H9 (cell line): ENCODE measurements at regions not wholly inside any gene's neighbourhood (a gene's known extent, or its start where the extent isn't known, plus 50 kb on each side); places are given as distances from the start of the nearest gene placed in this dataset.

Source experiments
- DNase-seq: peaks from one replicate; pipeline ENCODE4 v3.0.0-alpha.2; 2017
- H2AFZ ChIP-seq: one replicate; pipeline ENCODE4 v1.6.1; 2013; ENCODE audit warnings: mild to moderate bottlenecking, low read length, control low read depth, moderate library complexity
- H2AK5ac ChIP-seq: 2 replicates; pipeline ENCODE4 v1.6.1; 2013; ENCODE audit warnings: low read length, control low read depth, mixed read lengths; ENCODE audit not compliant: insufficient read length
- H2BK120ac ChIP-seq: one replicate; pipeline ENCODE4 v1.6.1; 2013; ENCODE audit warnings: low read depth, mild to moderate bottlenecking, low read length, control low read depth, inconsistent platforms; ENCODE audit not compliant: poor library complexity, severe bottlenecking
- H2BK12ac ChIP-seq: 2 replicates; pipeline ENCODE4 v1.6.1; 2013; ENCODE audit warnings: low read length, control low read depth, mixed read lengths, low read depth; ENCODE audit not compliant: insufficient read length
- H2BK15ac ChIP-seq: 2 replicates; pipeline ENCODE4 v1.6.1; 2013; ENCODE audit warnings: low read depth, low read length, control low read depth
- H2BK20ac ChIP-seq: one replicate; pipeline ENCODE4 v1.6.1; 2013; ENCODE audit warnings: low read depth, mild to moderate bottlenecking, low read length, control low read depth, inconsistent platforms; ENCODE audit not compliant: poor library complexity, severe bottlenecking
- H2BK5ac ChIP-seq: 2 replicates; pipeline ENCODE4 v1.6.1; 2013; ENCODE audit warnings: low read length, control low read depth, mixed read lengths; ENCODE audit not compliant: insufficient read length
- H3K14ac ChIP-seq: 2 replicates; pipeline ENCODE4 v1.6.1; 2013; ENCODE audit warnings: low read length, control low read depth; ENCODE audit not compliant: insufficient read depth
- H3K18ac ChIP-seq: 2 replicates; pipeline ENCODE4 v1.6.1; 2013; ENCODE audit warnings: low read depth, mild to moderate bottlenecking, mixed read lengths, low read length, control low read depth; ENCODE audit not compliant: insufficient read length
- H3K23ac ChIP-seq: 2 replicates; pipeline ENCODE4 v1.6.1; 2013; ENCODE audit warnings: low read length, control low read depth, mixed read lengths, low read depth; ENCODE audit not compliant: insufficient read length
- H3K23me2 ChIP-seq: 2 replicates; pipeline ENCODE4 v1.6.1; 2013; ENCODE audit warnings: low read depth, mild to moderate bottlenecking, mixed read lengths, low read length, control low read depth; ENCODE audit not compliant: insufficient read length, poor library complexity, severe bottlenecking
- H3K27ac ChIP-seq: 2 replicates; pipeline ENCODE4 v1.5.1; 2013; ENCODE audit warnings: low read length, control low read depth, mixed read lengths, low read depth; ENCODE audit not compliant: insufficient read length
- H3K27me3 ChIP-seq: 2 replicates; pipeline ENCODE4 v1.6.1; 2013; ENCODE audit warnings: low read length, control low read depth, inconsistent platforms; ENCODE audit not compliant: insufficient read depth
- H3K4ac ChIP-seq: 2 replicates; pipeline ENCODE4 v1.6.1; 2013; ENCODE audit warnings: low read depth, mild to moderate bottlenecking, control low read depth, inconsistent platforms, low read length, moderate library complexity
- H3K4me1 ChIP-seq: 2 replicates; pipeline ENCODE4 v1.6.1; 2013; ENCODE audit warnings: low read length, control low read depth, inconsistent platforms; ENCODE audit not compliant: insufficient read depth
- H3K4me2 ChIP-seq: 2 replicates; pipeline ENCODE4 v1.6.1; 2013; ENCODE audit warnings: low read length, control low read depth, mixed read lengths; ENCODE audit not compliant: insufficient read length, insufficient read depth
- H3K56ac ChIP-seq: 2 replicates; pipeline ENCODE4 v1.6.1; 2013; ENCODE audit warnings: low read depth, mild to moderate bottlenecking, mixed read lengths, low read length, control low read depth; ENCODE audit not compliant: insufficient read length
- H3K79me1 ChIP-seq: 2 replicates; pipeline ENCODE4 v1.6.1; 2013; ENCODE audit warnings: low read depth, mild to moderate bottlenecking, moderate library complexity, low read length, control low read depth, inconsistent platforms; ENCODE audit not compliant: insufficient read depth, poor library complexity, severe bottlenecking
- H3K79me2 ChIP-seq: 2 replicates; pipeline ENCODE4 v1.6.1; 2013; ENCODE audit warnings: low read length, control low read depth, inconsistent platforms; ENCODE audit not compliant: insufficient read depth
- H3K9ac ChIP-seq: 2 replicates; pipeline ENCODE4 v1.6.1; 2013; ENCODE audit warnings: low read length, control low read depth, mixed read lengths; ENCODE audit not compliant: insufficient read length; ENCODE audit errors: extremely low read depth
- H3K9me3 ChIP-seq: one replicate; pipeline ENCODE4 v1.6.1; 2013; ENCODE audit warnings: low read depth, low read length, inconsistent platforms; ENCODE audit not compliant: control insufficient read depth
- H3T11ph ChIP-seq: one replicate; pipeline ENCODE4 v1.6.1; 2013; ENCODE audit warnings: mild to moderate bottlenecking, low read length, control low read depth, inconsistent platforms
- H4K20me1 ChIP-seq: one replicate; pipeline ENCODE4 v1.6.1; 2013; ENCODE audit not compliant: control insufficient read depth, insufficient read length, insufficient read depth
- H4K5ac ChIP-seq: 2 replicates; pipeline ENCODE4 v1.6.1; 2013; ENCODE audit warnings: low read depth, mild to moderate bottlenecking, mixed read lengths, low read length, control low read depth; ENCODE audit not compliant: insufficient read length
- H4K8ac ChIP-seq: replicated peaks from 2 replicates; pipeline ENCODE4 v1.6.1; 2013; ENCODE audit warnings: low read length, control low read depth, mixed read lengths, low read depth; ENCODE audit not compliant: insufficient read length
- H4K91ac ChIP-seq: 2 replicates; pipeline ENCODE4 v1.6.1; 2013; ENCODE audit warnings: low read depth, mild to moderate bottlenecking, moderate library complexity, mixed read lengths, low read length, control low read depth; ENCODE audit not compliant: insufficient read length
- H3K27ac Mint-ChIP-seq, 3 experiments: 2 replicates in 2 of 3; 3 replicates in 1 of 3; pipeline ENCODE4 v1.8.0; 2020 to 2021; ENCODE audit warnings: mixed read lengths in 3 of 3, mild to moderate bottlenecking in 1 of 3, moderate library complexity in 1 of 3
- H3K27me3 Mint-ChIP-seq: 2 replicates; pipeline ENCODE4 v1.8.0; 2021; ENCODE audit warnings: low read depth, mild to moderate bottlenecking, moderate library complexity, mixed read lengths
- H3K36me3 Mint-ChIP-seq, 3 experiments: 2 replicates in 2 of 3; 3 replicates in 1 of 3; pipeline ENCODE4 v1.8.0; 2020 to 2021; ENCODE audit warnings: low read depth in 3 of 3, mixed read lengths in 3 of 3; ENCODE audit not compliant: insufficient read depth in 1 of 3
- H3K4me1 Mint-ChIP-seq, 2 experiments: 2 replicates each; pipeline ENCODE4 v1.8.0; 2020; ENCODE audit warnings: mixed read lengths in 2 of 2
- H3K4me3 Mint-ChIP-seq, 2 experiments: 2 replicates in 1 of 2; 3 replicates in 1 of 2; pipeline ENCODE4 v1.8.0; 2020 to 2021; ENCODE audit warnings: mild to moderate bottlenecking in 2 of 2, mixed read lengths in 2 of 2, moderate library complexity in 1 of 2
- H3K9me3 Mint-ChIP-seq, 2 experiments: 2 replicates in 1 of 2; 3 replicates in 1 of 2; pipeline ENCODE4 v1.8.0; 2020; ENCODE audit warnings: mild to moderate bottlenecking in 2 of 2, mixed read lengths in 2 of 2, moderate library complexity in 1 of 2
- WGBS: extraction: QIAGEN DNeasy Blood & Tissue Kit; methylation state at CpG from one replicate; pipeline ENCODE4 v1.1.7; 2013; ENCODE audit warnings: missing lambda C conversion rate, low lambda C conversion rate, mixed read lengths; ENCODE audit not compliant: insufficient read length; ENCODE audit errors: extremely low coverage; 5-methylcytosine and 5-hydroxymethylcytosine counted together
- TF ChIP-seq, protein P1 (sequence below): fragments of 200-600 bp; sonication (generic); conservative IDR thresholded peaks from 3 replicates; pipeline ENCODE4 v1.8.0; 2021; ENCODE audit warnings: antibody characterized with exemption, mild to moderate bottlenecking

DNA sequence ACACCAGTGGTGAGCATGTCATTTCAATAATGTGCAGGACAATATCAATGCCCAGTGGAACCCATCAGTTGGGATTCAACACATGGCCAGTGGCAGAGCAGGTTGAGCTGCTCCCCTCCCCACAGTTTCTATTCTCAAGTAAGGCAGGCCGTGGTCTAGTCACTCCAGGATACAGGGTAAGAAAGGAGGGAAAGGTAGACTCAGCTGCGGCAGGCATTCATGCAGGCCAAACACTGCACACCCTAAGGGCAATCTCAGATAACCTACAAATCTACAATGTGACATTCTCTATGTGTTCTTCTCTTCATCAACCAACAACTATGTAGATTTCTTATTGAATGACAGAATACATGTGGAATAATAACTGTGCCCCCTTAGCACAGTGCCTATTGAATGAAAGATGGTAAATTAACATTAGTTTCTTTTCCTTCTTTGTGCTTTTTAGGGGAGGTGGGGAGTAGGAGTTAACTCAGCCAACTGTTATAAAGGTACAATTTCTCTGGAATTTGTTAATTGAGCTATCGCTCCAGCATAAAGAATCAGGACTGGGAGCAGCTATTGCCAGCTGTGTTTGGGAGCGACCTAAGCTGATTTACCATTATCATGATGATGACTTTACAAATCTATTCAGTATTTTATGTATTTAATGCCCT, 89.7 kb downstream of the FAM50B start:
- Histone ChIP-seq H4K8ac (no peak overlapping the region), H2AK5ac (no peak overlapping the region), H2BK20ac (no peak overlapping the region), H3K9ac (no peak overlapping the region), H3K23me2 (no peaks in the 10 kb centered on the region), H2BK120ac (no peak overlapping the region), H3K9me3 (no peaks in the 10 kb centered on the region), H3K4ac (no peak overlapping the region), H4K5ac (no peak overlapping the region), H4K20me1 (no peaks in the 10 kb centered on the region), H2BK5ac (no peak overlapping the region), H3K14ac (no peak overlapping the region), H3K4me2 (no peak overlapping the region), H3K4me1 (no peaks in the 10 kb centered on the region), H3K56ac (no peak overlapping the region), H2AFZ (no peak overlapping the region), H3K23ac (no peak overlapping the region), H2BK15ac (no peak overlapping the region), H3K18ac (no peak overlapping the region), H2BK12ac (no peak overlapping the region), H4K91ac (no peak overlapping the region), H3K27ac (no peak overlapping the region), H3K27me3 (no peaks in the 10 kb centered on the region), H3T11ph (no peak overlapping the region), H3K79me2 (no peaks in the 10 kb centered on the region), H3K79me1 (no peaks in the 10 kb centered on the region)
- Mint-ChIP-seq H3K4me3 (no peak overlapping the region), H3K27ac (no peak overlapping the region), H3K4me1 (peaks cover 10 to 11% of the 10 kb centered on the region in 2 experiments), H3K36me3 (no peaks in the 10 kb centered on the region), H3K9me3 (no peaks in the 10 kb centered on the region), H3K27me3 (no peaks in the 10 kb centered on the region)
- WGBS: no CpG with 5 or more reads among the region's 4 CpGs
- TF ChIP-seq, protein P1, sequence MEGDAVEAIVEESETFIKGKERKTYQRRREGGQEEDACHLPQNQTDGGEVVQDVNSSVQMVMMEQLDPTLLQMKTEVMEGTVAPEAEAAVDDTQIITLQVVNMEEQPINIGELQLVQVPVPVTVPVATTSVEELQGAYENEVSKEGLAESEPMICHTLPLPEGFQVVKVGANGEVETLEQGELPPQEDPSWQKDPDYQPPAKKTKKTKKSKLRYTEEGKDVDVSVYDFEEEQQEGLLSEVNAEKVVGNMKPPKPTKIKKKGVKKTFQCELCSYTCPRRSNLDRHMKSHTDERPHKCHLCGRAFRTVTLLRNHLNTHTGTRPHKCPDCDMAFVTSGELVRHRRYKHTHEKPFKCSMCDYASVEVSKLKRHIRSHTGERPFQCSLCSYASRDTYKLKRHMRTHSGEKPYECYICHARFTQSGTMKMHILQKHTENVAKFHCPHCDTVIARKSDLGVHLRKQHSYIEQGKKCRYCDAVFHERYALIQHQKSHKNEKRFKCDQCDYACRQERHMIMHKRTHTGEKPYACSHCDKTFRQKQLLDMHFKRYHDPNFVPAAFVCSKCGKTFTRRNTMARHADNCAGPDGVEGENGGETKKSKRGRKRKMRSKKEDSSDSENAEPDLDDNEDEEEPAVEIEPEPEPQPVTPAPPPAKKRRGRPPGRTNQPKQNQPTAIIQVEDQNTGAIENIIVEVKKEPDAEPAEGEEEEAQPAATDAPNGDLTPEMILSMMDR: no peak
- no peak for DNase-seq
